ENCODE measurements at regions not wholly inside any gene's neighbourhood (a gene's known extent, or its start where the extent isn't known, plus 50 kb on each side); places are given as distances from the start of the nearest gene placed in this dataset.

- Histone ChIP-seq H2BK12ac (ENCODE audit: low read depth, low read length) (no peak overlapping the region), H3K18ac (ENCODE audit: extremely low read depth, low read length) (no peak overlapping the region), H3K4me2 (ENCODE audit: insufficient read depth in 1 of 2, low read depth in 2 of 2, low read length in 2 of 2) (no peak overlapping the region), H3K79me1 (ENCODE audit: low read depth, low read length) (no peaks in the 10 kb centered on the region), H2BK5ac (ENCODE audit: low read depth, low read length) (no peak overlapping the region), H3K4ac (replicated peaks; ENCODE audit: insufficient read length, low read depth, low read length) (no peak overlapping the region), H3K9ac (replicated peaks in 1 of 4; ENCODE audit: extremely low read depth in 1 of 4, low read depth in 3 of 4, low read length in 3 of 4) (no peak overlapping the region), H4K20me1 (replicated peaks in 1 of 2; ENCODE audit: control insufficient read depth in 1 of 2, insufficient read depth in 2 of 2, low read length in 2 of 2) (no peaks in the 10 kb centered on the region), H3K4me3 (ENCODE audit: extremely low read depth in 1 of 4, insufficient read depth in 2 of 4, low read depth in 3 of 4, low read length in 4 of 4) (no peak overlapping the region), H2BK120ac (replicated peaks; ENCODE audit: low read depth, low read length) (no peak overlapping the region), H3K27ac (ENCODE audit: low read depth, low read length) (no peak overlapping the region), H3K14ac (ENCODE audit: insufficient read length) (no peak overlapping the region), H3K36me3 (ENCODE audit: control insufficient read depth in 2 of 4, insufficient read depth in 4 of 4, low read length in 3 of 4) (no peaks in the 10 kb centered on the region), H3K23ac (ENCODE audit: insufficient read length) (no peak overlapping the region), H4K5ac (ENCODE audit: insufficient read length, low read depth, low read length) (no peak overlapping the region), H2BK15ac (ENCODE audit: low read length) (no peak overlapping the region), H3K56ac (replicated peaks; ENCODE audit: insufficient read length, low read depth, low read length) (no peak overlapping the region), H3K23me2 (ENCODE audit: low read depth, low read length) (no peaks in the 10 kb centered on the region), H3K27me3 (replicated peaks in 1 of 4; ENCODE audit: control insufficient read depth in 3 of 4, extremely low read depth in 1 of 4, insufficient read depth in 3 of 4, low read length in 3 of 4) (no peaks in the 10 kb centered on the region), H3K9me3 (ENCODE audit: insufficient read depth in 2 of 2, low read depth in 1 of 2, low read length in 1 of 2) (no peaks in the 10 kb centered on the region), H4K91ac (replicated peaks; ENCODE audit: insufficient read length, low read length) (no peak overlapping the region), H3K79me2 (ENCODE audit: control insufficient read depth in 1 of 2, insufficient read depth in 2 of 2, low read length in 2 of 2) (no peaks in the 10 kb centered on the region), H3K4me1 (replicated peaks in 1 of 4; ENCODE audit: control insufficient read depth in 3 of 4, insufficient read depth in 4 of 4, low read length in 3 of 4) (no peaks in the 10 kb centered on the region), H2AFZ (ENCODE audit: low read length) (no peak overlapping the region), H2AK5ac (ENCODE audit: low read depth, low read length) (no peak overlapping the region), H4K8ac (ENCODE audit: extremely low read depth, insufficient read depth, low read length) (no peak overlapping the region), H2BK20ac (ENCODE audit: low read length) (no peak overlapping the region)
- no peak for FAIRE-seq
- TF ChIP-seq MAFK (IDR thresholded peaks at IDR 0.05; ENCODE audit: low read depth, low read length) (0 out of 2 replicates have a peak, but pooled peaks have one; percentile 38), EGR1 (IDR thresholded peaks at IDR 0.05; ENCODE audit: borderline replicate concordance, low read depth, low read length) (no peak)
- CTCF ChIA-PET (ENCODE audit: partially characterized antibody), result interaction anchor here (0.6 kb wide), 1 partner anchor 46 kb away, joined by 3 read pairs; no protein-coding TSS in a partner anchor
- POLR2A ChIA-PET (ENCODE audit: partially characterized antibody), result no interaction called here
- 94% methylated on average over 5 of the region's 5 CpGs; no CpG with 5 or more reads in 1 of the 2 experiments for WGBS, 2 experiments (ENCODE audit: extremely low coverage in 1 of 2, insufficient coverage in 1 of 2, insufficient read length in 1 of 2, insufficient replicate concordance in 2 of 2, low coverage in 1 of 2, low lambda C conversion rate in 2 of 2, missing lambda C conversion rate in 1 of 2)
- DNase-seq (ENCODE audit: low read depth in 1 of 2, low spot score in 2 of 2), result no peak
These were observed 64.6 kb upstream of the SERPINE2 start for GRCh38 chr2:224103651-224104050.
